ENCODE measurements at regions not wholly inside any gene's neighbourhood (a gene's known extent, or its start where the extent isn't known, plus 50 kb on each side); places are given as distances from the start of the nearest gene placed in this dataset.

DNA sequence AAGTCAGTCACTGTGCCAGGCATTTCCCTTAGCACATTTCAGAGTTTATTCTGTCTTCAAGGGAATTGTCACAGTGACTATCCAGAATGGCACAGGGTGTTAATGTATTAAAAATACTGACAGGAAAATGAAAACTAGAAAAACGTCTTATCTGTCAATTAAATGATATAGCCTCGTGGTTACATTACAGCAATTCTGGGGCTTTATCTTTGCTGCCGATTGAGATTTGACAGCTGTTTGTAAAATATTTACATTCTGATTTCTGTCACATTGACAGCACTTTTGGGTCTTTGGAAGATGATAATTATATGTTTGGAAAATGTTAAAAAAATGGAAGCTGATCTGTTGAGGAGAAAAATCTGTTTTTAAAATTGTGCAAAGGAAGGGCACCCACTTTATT lies 250.0 kb downstream of the CHRM3 start:
- TF ChIP-seq, protein P1, sequence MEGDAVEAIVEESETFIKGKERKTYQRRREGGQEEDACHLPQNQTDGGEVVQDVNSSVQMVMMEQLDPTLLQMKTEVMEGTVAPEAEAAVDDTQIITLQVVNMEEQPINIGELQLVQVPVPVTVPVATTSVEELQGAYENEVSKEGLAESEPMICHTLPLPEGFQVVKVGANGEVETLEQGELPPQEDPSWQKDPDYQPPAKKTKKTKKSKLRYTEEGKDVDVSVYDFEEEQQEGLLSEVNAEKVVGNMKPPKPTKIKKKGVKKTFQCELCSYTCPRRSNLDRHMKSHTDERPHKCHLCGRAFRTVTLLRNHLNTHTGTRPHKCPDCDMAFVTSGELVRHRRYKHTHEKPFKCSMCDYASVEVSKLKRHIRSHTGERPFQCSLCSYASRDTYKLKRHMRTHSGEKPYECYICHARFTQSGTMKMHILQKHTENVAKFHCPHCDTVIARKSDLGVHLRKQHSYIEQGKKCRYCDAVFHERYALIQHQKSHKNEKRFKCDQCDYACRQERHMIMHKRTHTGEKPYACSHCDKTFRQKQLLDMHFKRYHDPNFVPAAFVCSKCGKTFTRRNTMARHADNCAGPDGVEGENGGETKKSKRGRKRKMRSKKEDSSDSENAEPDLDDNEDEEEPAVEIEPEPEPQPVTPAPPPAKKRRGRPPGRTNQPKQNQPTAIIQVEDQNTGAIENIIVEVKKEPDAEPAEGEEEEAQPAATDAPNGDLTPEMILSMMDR (IDR thresholded peaks at IDR 0.05) = no peak
- TF ChIP-seq POLR2A (IDR thresholded peaks at IDR 0.05) = no peak
